OCI-LY7 (cell line): ENCODE measurements at regions not wholly inside any gene's neighbourhood (a gene's known extent, or its start where the extent isn't known, plus 50 kb on each side); places are given as distances from the start of the nearest gene placed in this dataset.

ENCODE experiments used
- EZH2phosphoT487 ChIP-seq: fragments of 200-600 bp; sonication (generic); IDR thresholded peaks from 2 replicates; pipeline ENCODE4 v1.6.1; 2018; ENCODE audit warnings: low read depth, borderline replicate concordance, mild to moderate bottlenecking, mixed run types, antibody characterized with exemption, low read length, moderate library complexity, mixed read lengths
- TF ChIP-seq, protein P1 (sequence below): fragments of 200-600 bp; sonication (generic); conservative IDR thresholded peaks from 2 replicates; pipeline ENCODE4 v1.5.1; 2014; ENCODE audit warnings: mild to moderate bottlenecking, antibody characterized with exemption, low read length, moderate library complexity, mixed read lengths

GRCh38 chr2:62431512-62431911 is 74.5 kb downstream of the TMEM17 start:
- TF ChIP-seq, protein P1, sequence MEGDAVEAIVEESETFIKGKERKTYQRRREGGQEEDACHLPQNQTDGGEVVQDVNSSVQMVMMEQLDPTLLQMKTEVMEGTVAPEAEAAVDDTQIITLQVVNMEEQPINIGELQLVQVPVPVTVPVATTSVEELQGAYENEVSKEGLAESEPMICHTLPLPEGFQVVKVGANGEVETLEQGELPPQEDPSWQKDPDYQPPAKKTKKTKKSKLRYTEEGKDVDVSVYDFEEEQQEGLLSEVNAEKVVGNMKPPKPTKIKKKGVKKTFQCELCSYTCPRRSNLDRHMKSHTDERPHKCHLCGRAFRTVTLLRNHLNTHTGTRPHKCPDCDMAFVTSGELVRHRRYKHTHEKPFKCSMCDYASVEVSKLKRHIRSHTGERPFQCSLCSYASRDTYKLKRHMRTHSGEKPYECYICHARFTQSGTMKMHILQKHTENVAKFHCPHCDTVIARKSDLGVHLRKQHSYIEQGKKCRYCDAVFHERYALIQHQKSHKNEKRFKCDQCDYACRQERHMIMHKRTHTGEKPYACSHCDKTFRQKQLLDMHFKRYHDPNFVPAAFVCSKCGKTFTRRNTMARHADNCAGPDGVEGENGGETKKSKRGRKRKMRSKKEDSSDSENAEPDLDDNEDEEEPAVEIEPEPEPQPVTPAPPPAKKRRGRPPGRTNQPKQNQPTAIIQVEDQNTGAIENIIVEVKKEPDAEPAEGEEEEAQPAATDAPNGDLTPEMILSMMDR = no peak
- no peak for TF ChIP-seq EZH2phosphoT487
